Amygdala (tissue), 56 donors: ENCODE measurements at regions not wholly inside any gene's neighbourhood (a gene's known extent, or its start where the extent isn't known, plus 50 kb on each side); places are given as distances from the start of the nearest gene placed in this dataset.

Experiments used
- DNase-seq, 56 donors: peaks; one replicate each; lab custom pipeline; 2025; lab: John Stamatoyannopoulos, UW

DNA sequence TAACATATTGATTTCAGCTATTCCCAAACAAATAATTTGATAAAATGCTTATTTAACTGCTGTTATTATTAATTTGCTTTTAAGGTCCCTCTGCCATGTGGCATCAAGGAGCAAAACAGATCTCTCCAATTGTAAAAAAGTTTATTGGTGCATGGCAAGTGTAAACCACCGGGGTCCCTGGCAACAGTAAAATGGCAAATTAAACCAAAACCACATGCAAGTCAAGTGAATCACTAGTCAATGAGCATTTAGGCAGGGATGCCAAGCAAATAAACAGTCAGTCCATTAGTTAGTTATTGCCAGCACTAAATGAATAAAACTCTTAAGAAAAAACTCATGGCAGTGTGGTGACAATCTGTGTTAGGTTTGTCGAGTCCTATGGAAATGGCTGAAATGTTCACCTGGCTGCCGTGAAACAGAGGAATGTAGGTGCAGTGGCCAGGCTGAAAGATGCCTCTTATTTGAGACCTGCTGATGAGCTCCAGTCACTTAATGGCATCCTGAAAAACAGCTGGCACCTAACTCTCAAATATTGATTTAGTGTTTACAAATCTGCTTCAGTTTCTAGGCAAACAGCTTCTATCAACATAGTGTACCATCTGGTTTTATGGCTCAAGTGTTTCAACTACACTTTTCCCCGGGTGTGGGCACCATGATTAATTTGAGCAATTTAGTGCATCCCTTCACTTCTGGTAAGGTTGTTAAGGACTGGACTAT, 296.5 kb upstream of the ITGA1 start:
- no peak for DNase-seq

DNA sequence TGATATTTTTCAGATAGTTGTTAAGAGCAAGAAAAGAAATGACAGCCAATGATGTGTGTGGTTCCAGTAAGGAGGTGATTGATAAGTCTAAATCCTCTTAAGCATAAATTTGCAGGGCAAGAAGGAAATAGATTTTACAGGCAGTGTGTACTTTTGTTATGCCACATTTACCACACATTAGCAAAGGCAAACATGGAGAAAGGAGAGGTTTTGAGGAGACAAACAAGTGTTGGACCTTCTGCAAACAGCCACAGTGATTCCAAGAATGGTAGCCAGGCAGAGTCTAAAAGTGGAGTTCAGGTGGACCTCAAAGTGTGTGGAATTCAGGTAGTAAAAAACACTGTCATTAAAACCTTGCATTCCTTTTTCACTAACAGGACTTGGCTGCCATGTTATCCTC, 295.9 kb upstream of the ITGA1 start:
- no peak for DNase-seq

DNA sequence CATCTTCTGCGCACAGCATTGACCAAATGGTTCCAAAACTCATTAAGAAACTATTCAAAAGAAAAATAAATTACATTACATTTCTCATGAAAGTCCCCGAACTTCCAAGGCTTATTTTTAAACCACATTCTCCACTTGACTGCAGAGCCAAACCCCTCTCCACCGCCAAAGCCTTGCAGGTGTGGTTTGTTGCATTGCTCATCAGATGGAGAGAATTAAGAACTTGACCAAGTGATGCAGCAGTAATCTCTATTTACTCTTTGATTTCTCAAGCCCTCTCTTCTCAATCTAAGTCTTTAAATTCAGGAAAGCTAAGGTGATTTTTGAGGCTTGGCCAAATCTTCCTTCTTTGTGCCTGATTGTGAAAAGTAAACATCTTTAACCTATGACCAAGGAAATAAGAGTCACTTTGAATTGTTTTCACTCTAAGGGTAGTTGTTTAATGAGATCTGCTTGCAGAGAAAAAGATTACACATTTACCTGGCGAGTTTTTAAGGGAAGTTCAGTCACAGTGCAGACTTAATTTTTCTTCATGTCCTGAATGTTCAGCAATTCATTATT, 290.5 kb upstream of the ITGA1 start:
- DNase-seq: no peak

DNA sequence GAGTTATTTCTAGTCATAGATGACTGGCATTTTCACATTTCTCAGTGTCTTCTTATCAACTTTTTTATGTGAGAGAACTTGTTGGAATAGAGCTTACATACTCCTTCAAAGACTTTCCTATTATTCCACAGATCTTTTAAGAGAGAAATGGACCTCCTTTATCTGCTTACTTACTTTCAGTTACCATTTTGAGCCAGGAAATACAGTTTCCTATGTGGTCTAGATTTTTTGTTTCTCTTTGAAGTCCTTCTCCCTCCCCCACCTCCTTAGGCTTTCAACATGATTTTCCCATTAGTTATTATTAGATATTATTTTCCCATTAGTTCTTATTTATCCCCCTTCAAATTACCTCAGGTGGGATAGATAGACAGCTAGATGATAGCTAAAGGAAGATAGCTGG, 289.1 kb upstream of the ITGA1 start:
- no peak for DNase-seq

DNA sequence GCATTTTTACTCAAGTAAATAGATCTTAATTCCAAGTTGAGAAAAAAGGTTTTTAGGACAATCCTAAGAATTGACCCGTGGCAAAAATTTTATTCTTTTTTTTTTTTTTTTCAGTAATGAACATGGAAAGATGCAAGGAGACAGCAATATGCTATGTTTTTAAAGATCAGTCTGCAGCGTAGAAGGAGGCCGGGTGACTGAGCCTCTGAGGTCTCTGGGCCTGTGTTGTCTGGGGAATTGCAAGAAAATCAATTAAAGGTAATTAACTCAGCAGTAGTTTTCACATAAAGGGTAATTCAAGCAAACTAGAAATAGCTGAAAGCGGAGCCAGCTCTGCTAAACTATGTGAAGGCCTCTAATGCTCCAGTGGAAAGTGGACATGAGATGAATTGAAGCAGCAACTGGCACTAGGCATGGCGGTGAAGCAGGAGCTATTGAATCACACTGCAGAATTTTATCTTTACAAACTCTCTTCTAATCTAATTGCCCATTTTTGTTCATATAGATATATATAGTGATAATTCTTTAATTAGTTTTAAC, 285.2 kb upstream of the ITGA1 start:
- no peak for DNase-seq

DNA sequence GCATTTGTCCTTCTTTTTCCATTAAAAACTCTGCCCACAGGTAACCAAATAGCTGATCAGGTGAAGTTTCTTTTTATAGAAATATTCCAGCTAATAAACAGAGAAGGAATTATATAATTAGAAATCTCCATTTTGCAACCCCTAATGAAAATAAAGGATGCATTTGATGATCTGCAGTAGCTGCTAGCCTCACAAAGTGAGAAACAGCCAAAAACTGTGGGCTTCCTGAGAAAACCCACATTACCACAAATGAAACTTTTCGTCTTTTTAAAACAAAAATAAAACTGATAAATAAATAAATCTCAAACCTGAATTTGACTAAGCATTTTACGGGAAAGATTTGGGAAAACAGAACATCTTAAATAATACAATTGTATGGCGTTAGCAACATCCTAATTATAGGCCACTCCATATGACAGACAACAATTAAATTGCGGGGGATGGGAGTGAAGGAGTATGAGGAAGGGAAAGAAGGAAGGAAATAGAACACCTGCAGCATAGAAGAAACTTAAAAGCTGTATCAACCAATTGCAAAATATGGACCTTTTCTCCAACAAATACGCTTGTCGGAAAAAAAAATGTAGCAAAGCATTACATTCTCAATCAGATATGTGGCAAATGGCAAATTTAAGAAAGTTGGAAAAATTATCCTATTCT, 283.0 kb upstream of the ITGA1 start:
- no peak for DNase-seq

DNA sequence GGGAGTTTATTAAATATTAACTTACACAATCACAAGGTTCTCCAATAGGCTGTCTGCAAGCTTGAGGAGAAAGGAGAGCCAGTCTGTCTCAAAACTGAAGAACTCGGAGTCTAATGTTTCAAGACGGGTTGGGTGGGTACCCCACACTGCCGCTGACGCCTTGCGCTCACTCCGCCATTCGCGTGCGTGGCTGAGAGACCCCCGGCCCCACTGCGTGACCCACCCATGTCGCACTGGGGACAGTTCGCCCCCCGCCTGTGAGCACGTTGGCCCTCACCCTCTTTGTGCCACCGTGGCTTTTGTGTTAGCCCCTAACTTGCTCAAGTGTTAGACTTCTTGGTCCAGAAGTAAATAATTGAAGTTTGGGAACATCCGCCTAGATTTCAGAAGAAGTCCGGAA, 270.0 kb upstream of the ITGA1 start:
- DNase-seq: no peak

DNA sequence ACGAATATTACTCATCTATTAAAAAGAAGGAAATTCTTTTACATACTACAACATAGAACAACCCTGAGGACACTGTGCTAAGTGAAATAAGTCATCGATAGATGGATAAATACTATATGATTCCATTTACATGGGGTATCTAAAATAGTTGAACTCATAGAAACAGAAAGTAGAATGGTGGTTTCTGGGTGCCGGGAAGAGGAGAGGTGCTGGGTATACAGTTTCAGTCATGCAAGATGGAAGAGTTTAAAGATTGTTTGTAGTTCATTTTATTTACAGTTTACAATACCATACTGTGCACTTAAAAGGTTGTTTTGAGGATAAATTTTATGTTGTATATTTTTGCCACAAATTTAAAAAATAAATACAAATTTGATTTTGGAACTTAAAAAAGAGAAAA, 267.5 kb upstream of the ITGA1 start:
- DNase-seq: no peak

DNA sequence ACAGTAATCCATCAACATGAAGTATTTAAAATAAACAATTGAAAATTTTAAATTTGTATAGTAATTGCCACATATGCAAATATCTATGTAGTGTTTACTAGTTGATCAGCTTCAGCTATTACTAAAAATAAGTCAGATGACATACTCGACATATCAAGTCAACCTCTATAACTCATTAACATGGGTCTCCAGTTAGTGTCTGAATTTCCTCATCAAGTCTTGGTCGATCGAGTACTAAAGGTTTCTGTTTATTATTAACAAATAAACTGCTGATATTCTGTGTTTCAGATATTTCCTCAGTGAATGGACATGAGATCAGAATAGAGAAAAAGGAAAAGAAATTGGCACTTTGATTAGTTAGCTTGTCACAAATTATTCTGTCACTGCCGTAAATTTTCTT, 266.5 kb upstream of the ITGA1 start:
- DNase-seq: no peak

DNA sequence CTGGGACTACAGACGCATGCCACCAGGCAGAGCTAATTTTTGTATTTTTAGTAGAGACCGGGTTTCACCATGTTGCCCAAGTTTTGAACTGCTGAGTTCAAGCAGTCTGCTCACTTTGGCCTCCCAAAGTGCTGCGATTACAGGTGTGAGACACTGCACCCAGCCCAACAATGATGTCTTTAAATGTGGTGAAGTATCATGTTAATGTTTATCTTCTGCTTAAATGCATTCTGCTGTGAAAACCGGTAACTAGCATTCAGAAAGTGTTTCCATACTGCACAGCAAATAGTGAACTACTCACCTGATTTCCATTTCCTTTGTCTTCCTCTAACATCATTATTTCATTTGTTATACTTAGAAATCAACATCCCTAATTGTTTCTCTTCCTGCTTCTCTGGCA, 264.0 kb upstream of the ITGA1 start:
- no peak for DNase-seq

DNA sequence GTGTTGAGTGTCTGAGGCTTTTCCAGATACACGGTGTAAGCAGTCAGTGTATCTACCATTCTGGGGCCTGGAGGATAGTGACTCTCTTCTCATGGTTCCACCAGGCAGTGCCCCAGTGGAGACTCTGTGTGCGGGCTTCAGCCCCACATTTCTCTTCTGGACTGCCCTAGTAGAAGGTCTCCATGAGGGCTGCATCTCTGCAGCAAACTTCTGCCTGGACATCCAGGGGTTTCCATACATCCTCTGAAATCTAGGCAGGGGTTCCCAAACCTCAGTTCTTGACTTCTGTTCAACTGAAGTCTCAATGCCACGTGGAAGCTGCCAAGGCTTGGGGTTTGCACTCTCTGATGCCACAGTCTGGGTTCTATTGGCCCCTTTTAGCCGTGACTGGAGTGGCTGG, 256.6 kb upstream of the ITGA1 start:
- no peak for DNase-seq

DNA sequence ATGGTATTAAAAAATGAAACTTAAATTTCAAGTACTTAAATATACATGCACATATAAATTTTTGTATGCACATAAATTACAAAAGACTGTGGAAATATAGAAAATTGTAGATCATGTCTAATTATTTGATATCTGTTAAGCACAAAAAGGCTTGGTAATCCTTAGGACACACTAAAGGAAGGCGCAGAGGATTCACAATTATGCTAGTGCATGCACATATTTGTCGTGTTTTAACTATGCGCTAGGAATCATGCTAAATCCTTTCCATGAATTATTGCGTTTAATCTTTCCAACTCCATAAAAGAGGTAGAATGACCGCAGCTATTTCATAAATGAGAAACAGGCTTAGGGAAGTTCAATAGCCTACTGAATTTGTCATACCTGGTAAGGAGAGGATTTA, 244.1 kb upstream of the ITGA1 start:
- no peak for DNase-seq

DNA sequence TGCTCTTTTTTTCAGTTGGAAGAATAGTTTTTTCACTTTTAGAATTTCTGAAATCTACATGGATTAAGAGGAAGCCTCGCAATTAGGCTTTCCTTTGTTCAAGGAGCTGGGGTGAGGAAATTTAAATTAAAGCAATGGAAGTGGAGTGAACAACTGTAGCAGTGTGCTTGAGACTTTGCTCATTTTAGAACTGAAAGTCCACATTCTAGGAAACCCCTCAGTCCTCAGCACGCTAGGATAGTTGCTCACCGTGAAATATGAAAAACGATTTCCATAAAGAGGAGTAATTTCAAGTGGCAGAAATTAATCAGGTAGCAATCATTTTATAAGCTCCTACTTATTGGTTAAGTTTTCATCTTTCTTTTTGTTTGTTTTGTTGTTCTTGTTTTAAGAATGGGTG, 243.0 kb upstream of the ITGA1 start:
- no peak for DNase-seq

DNA sequence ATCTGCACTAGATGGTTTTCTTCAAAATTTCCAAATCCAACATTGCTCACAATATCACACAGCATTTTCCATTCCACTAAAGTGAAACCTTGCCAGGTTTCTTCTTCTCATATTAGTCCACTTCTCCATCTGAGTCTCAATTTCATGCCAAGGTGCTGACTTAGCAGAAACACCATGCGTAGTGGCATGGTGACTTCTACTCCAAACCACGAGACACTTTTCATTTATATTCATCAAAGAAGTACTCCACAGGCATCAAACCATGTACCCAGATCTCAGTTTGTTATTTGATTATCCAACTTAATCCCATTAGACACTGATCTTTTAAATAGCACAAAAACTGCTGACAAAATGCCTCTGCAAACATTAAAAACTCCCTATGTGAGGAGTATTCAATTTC, 233.4 kb upstream of the ITGA1 start:
- no peak for DNase-seq

DNA sequence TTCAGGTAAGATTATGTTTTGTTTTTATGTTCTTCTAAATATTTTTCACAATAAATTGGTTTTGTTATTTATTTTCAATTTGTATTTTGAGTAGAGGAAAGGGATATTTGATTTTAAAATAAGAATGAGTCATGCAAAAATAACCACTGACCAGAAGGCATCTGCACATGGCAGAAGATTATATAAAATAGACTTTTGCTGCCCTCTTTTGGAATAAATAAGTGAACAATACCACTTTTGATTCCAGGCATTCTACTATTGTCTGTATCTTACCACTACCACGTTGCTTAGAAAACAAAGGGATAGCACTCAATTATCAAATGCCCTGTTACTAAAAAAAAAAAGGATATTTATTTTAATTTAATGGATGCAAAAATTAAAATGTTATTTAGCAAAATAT, 227.3 kb upstream of the ITGA1 start:
- no peak for DNase-seq

DNA sequence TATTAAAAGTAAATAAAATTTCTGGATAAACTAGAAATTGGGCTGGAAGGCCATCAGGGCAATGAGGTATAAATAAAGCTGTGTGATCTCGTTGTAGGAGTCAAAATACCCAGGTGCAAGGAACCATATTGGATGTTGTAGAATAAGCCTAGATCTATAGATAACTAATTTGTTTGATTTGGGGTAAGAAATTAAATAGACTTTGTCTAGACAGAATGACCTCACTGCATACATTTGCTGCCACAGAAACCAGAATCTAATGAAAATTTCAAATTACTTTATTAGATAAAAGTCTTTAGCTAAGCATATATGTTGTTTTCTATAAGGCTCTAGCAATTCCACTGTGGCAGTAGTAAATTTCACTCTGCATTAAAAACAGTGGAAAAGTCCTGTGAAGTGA, 225.2 kb upstream of the ITGA1 start:
- DNase-seq: no peak

DNA sequence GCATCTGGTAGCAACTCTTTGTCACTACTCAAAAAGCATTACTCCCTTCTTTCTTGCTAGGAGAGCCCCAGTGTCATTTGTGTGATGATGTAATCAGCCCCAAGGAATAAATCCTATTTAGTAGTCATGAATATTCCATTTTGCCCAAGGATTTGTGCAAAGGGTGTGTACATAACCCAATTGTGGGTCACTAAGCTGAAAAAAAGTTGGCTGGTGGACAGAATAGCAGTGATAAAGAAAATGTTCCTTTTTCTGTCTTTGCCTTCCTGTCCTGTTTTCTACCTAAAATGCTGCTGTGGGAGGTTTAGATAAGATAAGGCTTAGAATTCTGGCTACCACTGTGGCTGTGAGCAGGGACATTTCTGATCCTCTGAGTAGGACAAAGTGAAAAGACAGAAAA, 223.1 kb upstream of the ITGA1 start:
- DNase-seq: no peak

DNA sequence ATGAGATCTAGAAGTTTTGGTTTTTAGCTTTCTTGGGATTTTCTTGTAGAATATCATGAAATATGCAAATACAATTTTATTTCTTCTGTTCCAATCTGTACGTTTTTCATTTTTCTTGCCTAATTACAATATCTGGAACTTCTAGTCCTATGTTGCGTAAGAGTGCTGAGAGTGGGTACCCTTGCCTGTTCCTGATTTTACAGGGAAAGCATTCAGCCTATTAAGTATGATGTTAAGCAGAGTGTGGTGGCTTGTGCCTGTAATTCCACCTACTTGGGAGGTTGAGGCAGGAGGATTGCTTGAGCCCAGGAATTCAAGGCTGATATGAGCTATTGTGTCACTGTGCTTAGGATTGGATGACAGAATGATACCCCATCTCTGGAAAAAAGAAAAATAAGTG, 210.2 kb upstream of the ITGA1 start:
- no peak for DNase-seq

DNA sequence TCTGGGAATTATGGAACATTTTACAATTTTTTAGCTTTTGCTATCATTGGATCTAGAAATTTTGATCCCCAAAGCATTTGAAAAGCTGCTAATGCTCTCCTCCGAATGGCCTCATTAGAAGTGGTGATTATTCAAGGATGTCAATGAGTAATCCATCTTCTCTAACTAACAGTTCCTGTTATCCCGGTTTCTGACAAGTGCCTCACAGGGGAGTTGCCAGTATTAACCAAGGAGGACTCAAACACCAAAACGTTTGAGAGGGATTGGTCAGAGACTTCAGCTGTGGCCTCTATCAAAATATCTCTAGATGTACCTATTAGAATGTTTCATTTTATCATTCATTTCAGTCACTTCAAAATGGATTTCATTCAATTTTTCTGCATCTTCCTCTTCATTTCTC, 208.3 kb upstream of the ITGA1 start:
- DNase-seq: no peak

DNA sequence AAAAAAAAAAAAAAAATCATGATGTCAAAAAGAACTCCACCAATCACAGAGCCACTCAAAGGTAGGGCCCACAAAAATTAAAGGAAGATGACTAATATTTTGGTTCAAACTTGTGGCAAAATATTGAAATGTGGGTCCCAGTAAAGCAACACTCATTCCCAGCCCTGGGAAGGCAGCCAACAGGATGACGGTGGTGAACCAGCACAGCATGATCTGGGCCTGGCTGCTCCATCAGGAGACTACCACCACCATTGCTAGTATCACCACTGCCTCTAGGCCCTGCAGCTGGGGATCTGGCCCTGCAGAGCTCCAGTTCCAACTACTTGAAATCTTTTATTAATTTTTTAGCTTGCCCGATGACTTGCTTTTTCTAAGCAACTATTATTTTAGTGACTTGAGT, 206.8 kb upstream of the ITGA1 start:
- no peak for DNase-seq

DNA sequence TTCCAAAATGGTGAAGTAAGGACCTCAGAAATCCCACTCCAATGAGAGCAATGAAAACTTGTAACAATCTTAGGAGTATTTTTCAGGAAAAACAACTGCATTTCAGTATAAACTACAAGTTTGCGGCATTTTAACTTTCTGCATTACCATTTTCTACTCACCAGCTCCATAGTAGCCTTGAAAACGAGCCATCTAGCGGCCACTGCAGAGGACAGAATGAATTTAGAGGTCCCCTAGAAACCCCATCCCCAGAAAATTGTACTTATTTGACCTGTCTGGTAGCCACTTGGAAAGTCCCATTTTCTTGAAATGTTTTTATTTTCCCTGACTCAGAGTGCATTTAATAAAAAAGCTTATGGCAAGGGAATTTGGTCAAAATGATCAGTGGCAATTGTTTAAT, 205.4 kb upstream of the ITGA1 start:
- no peak for DNase-seq

DNA sequence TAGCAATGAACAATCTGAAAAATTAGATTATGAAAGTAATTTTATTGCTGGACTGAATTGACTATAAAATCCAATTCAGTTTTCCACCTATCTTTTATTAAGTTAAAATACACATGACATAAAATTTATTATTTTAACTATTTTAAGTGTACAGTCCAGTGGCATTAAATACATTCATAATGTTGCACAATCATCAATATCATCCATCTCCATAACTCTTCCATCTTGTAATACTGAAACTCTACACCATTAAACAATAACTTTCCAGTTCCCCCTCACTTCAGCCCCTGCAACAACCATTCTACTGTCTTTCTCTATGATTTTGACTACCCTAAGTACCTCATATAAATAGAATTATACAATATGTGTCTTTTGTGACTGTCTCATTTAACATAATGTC, 200.6 kb upstream of the ITGA1 start:
- no peak for DNase-seq
